OCI-LY1 (cell line): ENCODE measurements at regions not wholly inside any gene's neighbourhood (a gene's known extent, or its start where the extent isn't known, plus 50 kb on each side); places are given as distances from the start of the nearest gene placed in this dataset.

ENCODE experiments used
- EZH2 ChIP-seq: fragments of 200-600 bp; sonication (generic), shearing (Covaris generic); IDR thresholded peaks from 2 replicates; pipeline ENCODE4 v1.8.0; 2017; ENCODE audit warnings: borderline replicate concordance, mixed run types, mild to moderate bottlenecking, antibody characterized with exemption, low read length, moderate library complexity, mixed read lengths
- TF ChIP-seq, protein P1 (sequence below): fragments of 200-600 bp; sonication (generic), shearing (Covaris generic); IDR thresholded peaks from 2 replicates; pipeline ENCODE4 v1.5.1; 2017; ENCODE audit warnings: mild to moderate bottlenecking, antibody characterized with exemption, low read length, moderate library complexity, mixed read lengths

DNA sequence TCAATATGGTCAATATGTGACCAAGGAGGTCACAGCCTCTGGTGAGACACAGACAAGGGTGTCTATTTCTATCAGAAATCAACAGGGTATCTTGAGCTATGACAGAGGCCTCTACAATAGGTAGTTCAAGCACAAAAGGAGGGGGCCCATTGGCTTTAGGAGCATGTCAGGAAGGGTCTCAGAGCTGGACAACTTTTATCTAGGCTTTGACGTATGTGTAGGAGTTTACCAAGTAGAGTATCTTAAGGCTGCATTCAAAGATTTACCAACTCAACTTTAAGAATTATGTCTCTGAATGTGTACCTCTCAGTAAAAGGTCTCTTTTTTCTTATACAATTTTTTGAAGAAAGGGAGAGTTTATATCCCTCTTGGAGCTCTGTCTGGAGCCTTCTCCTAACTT lies 297.2 kb downstream of the NSG2 start:
- TF ChIP-seq, protein P1, sequence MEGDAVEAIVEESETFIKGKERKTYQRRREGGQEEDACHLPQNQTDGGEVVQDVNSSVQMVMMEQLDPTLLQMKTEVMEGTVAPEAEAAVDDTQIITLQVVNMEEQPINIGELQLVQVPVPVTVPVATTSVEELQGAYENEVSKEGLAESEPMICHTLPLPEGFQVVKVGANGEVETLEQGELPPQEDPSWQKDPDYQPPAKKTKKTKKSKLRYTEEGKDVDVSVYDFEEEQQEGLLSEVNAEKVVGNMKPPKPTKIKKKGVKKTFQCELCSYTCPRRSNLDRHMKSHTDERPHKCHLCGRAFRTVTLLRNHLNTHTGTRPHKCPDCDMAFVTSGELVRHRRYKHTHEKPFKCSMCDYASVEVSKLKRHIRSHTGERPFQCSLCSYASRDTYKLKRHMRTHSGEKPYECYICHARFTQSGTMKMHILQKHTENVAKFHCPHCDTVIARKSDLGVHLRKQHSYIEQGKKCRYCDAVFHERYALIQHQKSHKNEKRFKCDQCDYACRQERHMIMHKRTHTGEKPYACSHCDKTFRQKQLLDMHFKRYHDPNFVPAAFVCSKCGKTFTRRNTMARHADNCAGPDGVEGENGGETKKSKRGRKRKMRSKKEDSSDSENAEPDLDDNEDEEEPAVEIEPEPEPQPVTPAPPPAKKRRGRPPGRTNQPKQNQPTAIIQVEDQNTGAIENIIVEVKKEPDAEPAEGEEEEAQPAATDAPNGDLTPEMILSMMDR: no peak
- TF ChIP-seq EZH2: no peak
